ENCODE measurements at regions not wholly inside any gene's neighbourhood (a gene's known extent, or its start where the extent isn't known, plus 50 kb on each side); places are given as distances from the start of the nearest gene placed in this dataset.

GRCh38 chr22:46054091-46055073 lies 77.4 kb upstream of the WNT7B start:
- TF ChIP-seq CTCF (IDR thresholded peaks at IDR 0.05 in 4 of 5, conservative IDR thresholded peaks at IDR 0.05 in 1 of 5) (no peak), POLR2A (IDR thresholded peaks at IDR 0.05) (peak in 1 of 2 donors; percentile 6)
